Activated CD8-positive, alpha-beta memory T cell treated with anti-CD3 and anti-CD28 coated beads, Interleukin-2, amount 10 ng/mL, durations not matched to agents 7 days and 5 days (primary cell): ENCODE measurements at regions not wholly inside any gene's neighbourhood (a gene's known extent, or its start where the extent isn't known, plus 50 kb on each side); places are given as distances from the start of the nearest gene placed in this dataset.

Source experiments
- ATAC-seq: fragments of 150-1000 bp; cut with Tn5 transposase; one replicate; pipeline ENCODE4 v1.10.0; 2021; ENCODE audit warnings: moderate library complexity
- CTCF ChIA-PET: fragments of 350-600 bp; sonication (Branson Sonifier 250); formaldehyde crosslinking; loops from one replicate; lab custom pipeline; 2021; ENCODE audit warnings: antibody characterized with exemption; lab: Charles Lee
- DNase-seq: peaks from one replicate; pipeline ENCODE4 v3.0.0-alpha.2; 2020
- H3K27ac Mint-ChIP-seq: one replicate; pipeline ENCODE4 v1.8.0; 2021; ENCODE audit warnings: mild to moderate bottlenecking, mixed read lengths
- H3K27me3 Mint-ChIP-seq: one replicate; pipeline ENCODE4 v1.8.0; 2021; ENCODE audit warnings: mixed read lengths
- H3K36me3 Mint-ChIP-seq: one replicate; pipeline ENCODE4 v1.8.0; 2021; ENCODE audit warnings: mild to moderate bottlenecking, mixed read lengths
- H3K4me1 Mint-ChIP-seq: one replicate; pipeline ENCODE4 v1.8.0; 2021; ENCODE audit warnings: mixed read lengths
- H3K4me3 Mint-ChIP-seq: one replicate; pipeline ENCODE4 v1.8.0; 2021; ENCODE audit warnings: mild to moderate bottlenecking, moderate library complexity, mixed read lengths
- H3K9me3 Mint-ChIP-seq: one replicate; pipeline ENCODE4 v1.8.0; 2022; ENCODE audit warnings: low read depth, mixed read lengths

DNA sequence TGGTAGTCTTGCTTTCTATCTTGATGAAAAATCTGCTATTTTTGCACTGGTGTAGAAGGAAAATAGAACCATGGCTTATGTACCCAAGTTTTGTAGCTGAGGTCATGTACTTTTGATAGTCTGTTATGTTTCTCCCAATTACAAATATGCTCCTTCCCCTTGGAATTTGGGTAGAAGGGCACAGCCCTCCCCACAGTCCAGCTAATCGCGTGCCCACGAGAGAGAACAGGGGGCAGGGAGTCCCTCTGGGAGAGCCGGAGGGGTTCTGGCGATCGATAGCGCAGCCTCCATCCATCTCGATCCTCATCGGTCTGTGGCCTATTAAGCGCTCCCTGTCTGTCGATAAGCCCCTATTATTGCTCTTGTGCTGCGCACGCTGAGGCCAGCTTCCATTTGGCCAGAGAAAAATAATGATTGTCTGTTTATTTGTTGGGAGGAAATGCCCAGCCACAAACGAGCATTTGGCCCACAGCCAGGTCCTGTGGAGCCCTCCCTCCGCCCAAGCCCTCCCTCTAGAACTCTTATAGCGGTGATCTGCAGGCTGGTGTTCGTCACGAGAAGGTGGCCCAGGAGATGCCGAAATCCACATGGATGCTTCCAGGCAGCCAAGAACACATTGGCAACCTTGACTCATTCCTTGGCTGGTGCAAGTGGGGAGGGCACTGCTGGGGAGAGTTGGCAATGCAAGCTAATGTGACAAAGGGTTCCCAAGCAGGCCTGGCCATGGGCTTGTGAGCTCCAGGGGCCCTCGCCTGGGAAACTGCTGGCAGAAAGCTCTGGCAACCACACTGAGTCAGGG, 134.7 kb upstream of the TNR start:
- DNase-seq: no peak
- CTCF ChIA-PET: no interaction called here
- no peak overlapping the region for H3K27ac Mint-ChIP-seq
- H3K4me3 Mint-ChIP-seq: no peak overlapping the region
- H3K4me1 Mint-ChIP-seq: no peaks in the 10 kb centered on the region
- ATAC-seq: no peak
- no peaks in the 10 kb centered on the region for H3K36me3 Mint-ChIP-seq
- H3K9me3 Mint-ChIP-seq: no peaks in the 10 kb centered on the region
- H3K27me3 Mint-ChIP-seq: peaks cover 6% of the 10 kb centered on the region

DNA sequence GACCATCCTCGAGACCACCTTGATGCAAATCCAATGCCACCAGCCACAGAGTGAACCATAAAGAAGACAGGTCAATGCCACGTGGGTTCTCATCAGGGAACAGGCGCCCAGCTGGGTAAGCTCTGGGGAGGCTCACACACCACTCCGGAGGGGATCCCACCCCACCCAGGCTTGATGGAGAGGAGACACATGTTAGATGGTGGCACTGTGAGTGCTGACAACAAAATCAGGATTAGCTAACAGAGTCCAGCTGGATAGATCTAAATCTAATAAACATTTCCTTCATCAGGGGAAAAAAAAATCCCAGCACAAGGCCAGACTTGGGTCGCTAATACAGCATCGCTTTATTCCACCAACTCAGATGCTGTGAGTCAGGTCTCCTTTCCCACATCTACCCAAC, 132.2 kb upstream of the TNR start:
- H3K27ac Mint-ChIP-seq: no peak overlapping the region
- no peak overlapping the region for H3K4me3 Mint-ChIP-seq
- no peaks in the 10 kb centered on the region for H3K4me1 Mint-ChIP-seq
- H3K27me3 Mint-ChIP-seq: peaks cover 2% of the 10 kb centered on the region
- ATAC-seq (no peak), DNase-seq (no peak)
- CTCF ChIA-PET: no interaction called here
- no peaks in the 10 kb centered on the region for H3K36me3 Mint-ChIP-seq
- H3K9me3 Mint-ChIP-seq: no peaks in the 10 kb centered on the region

DNA sequence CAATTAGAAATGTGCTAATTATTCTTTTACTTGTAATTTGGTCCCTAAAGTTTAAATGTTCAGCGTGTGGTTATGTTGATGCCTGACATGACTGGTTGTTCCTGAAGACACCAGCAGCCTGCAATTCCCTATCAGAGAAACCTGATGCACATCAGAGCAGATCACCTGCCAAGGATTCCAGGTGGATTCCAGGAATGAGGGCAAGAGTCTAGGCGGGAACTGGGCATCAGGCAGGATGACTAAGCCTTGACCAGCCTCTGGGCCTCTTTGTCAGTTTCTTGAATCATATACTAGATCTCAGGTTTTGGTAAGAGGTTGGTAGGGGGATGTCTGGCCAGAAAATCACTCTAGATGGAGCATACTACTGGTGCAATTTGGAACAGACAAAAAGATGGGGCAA, 130.7 kb upstream of the TNR start:
- no peak overlapping the region for H3K4me3 Mint-ChIP-seq
- no peaks in the 10 kb centered on the region for H3K36me3 Mint-ChIP-seq
- H3K9me3 Mint-ChIP-seq: no peaks in the 10 kb centered on the region
- no peaks in the 10 kb centered on the region for H3K4me1 Mint-ChIP-seq
- H3K27me3 Mint-ChIP-seq: no peaks in the 10 kb centered on the region
- CTCF ChIA-PET: no interaction called here
- ATAC-seq (no peak), DNase-seq (no peak)
- H3K27ac Mint-ChIP-seq: no peak overlapping the region

- Mint-ChIP-seq H3K27me3 (no peaks in the 10 kb centered on the region), H3K9me3 (no peaks in the 10 kb centered on the region), H3K4me1 (no peaks in the 10 kb centered on the region), H3K4me3 (no peak overlapping the region), H3K36me3 (no peaks in the 10 kb centered on the region), H3K27ac (no peak overlapping the region)
- CTCF ChIA-PET: no interaction called here
- ATAC-seq (no peak), DNase-seq (no peak)
Observed at GRCh38 chr1:175873290-175873935, 130.0 kb upstream of the TNR start.

DNA sequence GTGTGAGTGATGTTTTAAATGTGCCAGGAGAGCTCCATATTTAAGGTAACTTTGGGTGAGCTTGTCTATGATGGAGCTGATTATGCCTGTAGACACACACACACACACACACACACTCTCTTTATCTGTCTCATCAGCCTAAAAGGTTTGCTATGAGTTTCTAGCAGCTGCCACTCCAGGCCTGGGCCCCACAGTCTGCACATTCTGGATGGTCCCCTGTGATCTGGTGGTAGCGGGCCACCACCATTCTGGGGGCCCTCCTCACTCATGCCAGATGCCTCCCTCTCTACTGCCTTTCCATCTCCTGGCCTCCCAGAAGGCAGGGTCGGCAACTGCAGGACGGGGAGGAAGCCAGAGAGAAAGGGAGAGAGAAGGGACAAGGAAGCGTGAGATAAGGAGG, 129.2 kb upstream of the TNR start:
- ATAC-seq (no peak), DNase-seq (no peak)
- Mint-ChIP-seq H3K36me3 (no peaks in the 10 kb centered on the region), H3K4me3 (no peak overlapping the region), H3K4me1 (no peaks in the 10 kb centered on the region), H3K9me3 (no peaks in the 10 kb centered on the region), H3K27ac (no peak overlapping the region), H3K27me3 (no peaks in the 10 kb centered on the region)
- CTCF ChIA-PET: no interaction called here

- Mint-ChIP-seq H3K9me3 (no peaks in the 10 kb centered on the region), H3K27me3 (no peaks in the 10 kb centered on the region), H3K4me1 (no peaks in the 10 kb centered on the region), H3K36me3 (no peaks in the 10 kb centered on the region), H3K27ac (no peak overlapping the region), H3K4me3 (no peak overlapping the region)
- CTCF ChIA-PET: no interaction called here
- DNase-seq: no peak
- ATAC-seq: no peak
Observed at GRCh38 chr1:175871647-175872046, 128.3 kb upstream of the TNR start.

GRCh38 chr1:175870217-175870616, 126.8 kb upstream of the TNR start:
- Mint-ChIP-seq H3K36me3 (no peaks in the 10 kb centered on the region), H3K27ac (no peak overlapping the region), H3K4me1 (no peaks in the 10 kb centered on the region), H3K4me3 (no peak overlapping the region), H3K27me3 (no peaks in the 10 kb centered on the region), H3K9me3 (no peaks in the 10 kb centered on the region)
- ATAC-seq (no peak), DNase-seq (no peak)
- CTCF ChIA-PET: interaction anchor here (1.2 kb wide), 1 partner anchor 497 kb away, joined by 4 read pairs; no protein-coding TSS in a partner anchor

DNA sequence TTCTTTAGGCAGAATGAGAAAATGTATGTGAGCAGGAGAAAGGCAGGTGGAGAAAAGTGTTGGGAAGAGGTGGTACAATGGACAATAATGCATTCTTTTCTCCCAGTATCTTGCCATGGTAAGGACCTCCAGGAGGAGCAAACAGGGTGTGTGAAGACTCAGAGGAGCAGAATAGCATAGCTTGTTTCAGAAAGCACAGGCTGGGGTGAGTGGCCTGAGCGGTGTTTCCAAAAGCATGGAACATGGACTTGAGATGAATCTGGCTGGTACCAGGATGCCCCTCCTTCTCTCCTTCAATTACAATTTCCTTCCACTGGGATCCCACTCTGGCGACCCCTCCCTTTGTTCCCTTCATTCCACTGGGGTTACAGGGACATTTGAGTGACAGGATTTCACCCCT, 123.4 kb upstream of the TNR start:
- CTCF ChIA-PET: no interaction called here
- H3K4me1 Mint-ChIP-seq: no peaks in the 10 kb centered on the region

GRCh38 chr1:175865041-175865766, 121.8 kb upstream of the TNR start:
- no peaks in the 10 kb centered on the region for H3K36me3 Mint-ChIP-seq
- no peak for DNase-seq
- ATAC-seq: no peak
- no peaks in the 10 kb centered on the region for H3K27me3 Mint-ChIP-seq
- H3K9me3 Mint-ChIP-seq: no peaks in the 10 kb centered on the region
- H3K27ac Mint-ChIP-seq: no peak overlapping the region
- no peaks in the 10 kb centered on the region for H3K4me1 Mint-ChIP-seq
- CTCF ChIA-PET: interaction anchor here (1.1 kb wide), 1 partner anchor 121 kb away, joined by 3 read pairs; no protein-coding TSS in a partner anchor
- no peak overlapping the region for H3K4me3 Mint-ChIP-seq

More for the DNA sequence above, 123.4 kb upstream of the TNR start:
- H3K9me3 Mint-ChIP-seq: no peaks in the 10 kb centered on the region
- H3K36me3 Mint-ChIP-seq: no peaks in the 10 kb centered on the region
- no peak for DNase-seq
- no peak for ATAC-seq
- H3K27ac Mint-ChIP-seq: no peak overlapping the region
- no peak overlapping the region for H3K4me3 Mint-ChIP-seq
- no peaks in the 10 kb centered on the region for H3K27me3 Mint-ChIP-seq

DNA sequence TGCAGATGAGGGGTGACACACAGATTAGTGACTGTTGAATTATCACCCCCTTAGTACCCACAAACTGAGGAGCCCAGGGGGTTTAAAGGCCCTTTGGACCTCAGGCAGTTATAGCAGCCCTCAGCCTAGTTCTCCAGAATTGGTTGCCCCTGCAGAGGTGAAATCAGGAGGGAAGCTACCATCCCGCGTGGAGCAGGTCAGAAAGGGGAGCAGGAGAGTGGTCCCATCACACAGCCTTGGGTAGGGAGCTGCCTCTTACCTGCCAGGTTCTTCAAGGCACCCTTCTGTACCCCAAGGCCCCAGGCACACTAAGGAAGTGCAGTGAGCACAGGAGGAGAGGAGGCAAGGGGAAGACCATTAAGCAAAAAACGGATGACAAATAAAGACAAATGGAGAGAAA, 121.2 kb upstream of the TNR start:
- DNase-seq (no peak), ATAC-seq (no peak)
- Mint-ChIP-seq H3K4me3 (no peak overlapping the region), H3K27me3 (peaks cover 2% of the 10 kb centered on the region), H3K4me1 (no peaks in the 10 kb centered on the region), H3K36me3 (no peaks in the 10 kb centered on the region), H3K27ac (no peak overlapping the region), H3K9me3 (no peaks in the 10 kb centered on the region)
- CTCF ChIA-PET: interaction anchor here (1.1 kb wide), 1 partner anchor 120 kb away, joined by 3 read pairs; no protein-coding TSS in a partner anchor

DNA sequence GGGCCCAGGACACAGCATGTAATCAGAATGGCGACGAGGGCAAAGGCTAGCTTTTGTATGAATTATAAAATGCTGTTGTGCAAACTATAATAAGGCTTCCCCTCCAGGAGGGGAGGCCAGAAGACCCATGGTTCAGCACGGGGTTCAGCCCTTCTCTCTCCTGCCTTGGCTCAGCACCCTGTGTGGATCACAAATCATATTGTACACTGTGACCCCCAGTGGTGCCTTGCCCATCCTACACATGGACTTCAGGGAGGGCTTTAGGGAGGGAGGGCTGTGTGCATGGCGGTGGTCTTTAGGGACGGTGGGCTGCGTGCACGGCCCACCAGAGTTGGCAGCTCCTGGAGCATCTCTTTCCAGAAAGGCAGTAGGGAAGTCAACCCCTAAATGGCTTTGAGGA, 120.8 kb upstream of the TNR start:
- H3K4me1 Mint-ChIP-seq: no peaks in the 10 kb centered on the region
- DNase-seq (no peak), ATAC-seq (no peak)
- CTCF ChIA-PET: no interaction called here
- H3K27me3 Mint-ChIP-seq: peaks cover 5% of the 10 kb centered on the region
- no peaks in the 10 kb centered on the region for H3K36me3 Mint-ChIP-seq
- H3K9me3 Mint-ChIP-seq: no peaks in the 10 kb centered on the region
- no peak overlapping the region for H3K4me3 Mint-ChIP-seq
- no peak overlapping the region for H3K27ac Mint-ChIP-seq

- Mint-ChIP-seq H3K4me1 (no peaks in the 10 kb centered on the region), H3K27ac (no peak overlapping the region), H3K9me3 (no peaks in the 10 kb centered on the region), H3K4me3 (no peak overlapping the region), H3K27me3 (peaks cover 11% of the 10 kb centered on the region), H3K36me3 (no peaks in the 10 kb centered on the region)
- DNase-seq (no peak), ATAC-seq (no peak)
- CTCF ChIA-PET: no interaction called here
Observed at GRCh38 chr1:175863299-175864050, 120.1 kb upstream of the TNR start.

DNA sequence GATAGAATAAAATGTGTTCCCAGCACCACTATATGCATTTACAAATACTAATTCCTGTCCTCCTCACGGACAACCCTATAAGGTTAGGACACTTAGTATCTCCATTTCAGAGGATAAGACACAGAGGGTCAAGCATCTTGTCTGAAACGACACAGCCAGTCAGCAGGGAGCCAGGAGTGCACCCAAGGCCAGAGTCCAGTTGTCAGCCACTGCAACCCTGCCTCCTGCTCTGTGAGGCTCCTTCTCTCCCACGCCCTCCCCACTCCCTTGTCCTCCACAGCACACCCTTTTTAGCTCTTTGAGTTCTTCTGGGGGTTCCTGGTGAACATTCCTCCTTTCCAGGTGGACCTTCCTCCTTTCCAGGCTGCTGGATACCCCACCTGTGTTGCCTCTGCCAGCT, 119.0 kb upstream of the TNR start:
- DNase-seq: no peak
- no peaks in the 10 kb centered on the region for H3K9me3 Mint-ChIP-seq
- CTCF ChIA-PET: no interaction called here
- peaks cover 14% of the 10 kb centered on the region for H3K27me3 Mint-ChIP-seq
- H3K4me1 Mint-ChIP-seq: no peaks in the 10 kb centered on the region
- H3K4me3 Mint-ChIP-seq: no peak overlapping the region
- no peak overlapping the region for H3K27ac Mint-ChIP-seq
- no peak for ATAC-seq
- H3K36me3 Mint-ChIP-seq: no peaks in the 10 kb centered on the region
